Liver (tissue), 8 donors: ENCODE measurements at regions not wholly inside any gene's neighbourhood (a gene's known extent, or its start where the extent isn't known, plus 50 kb on each side); places are given as distances from the start of the nearest gene placed in this dataset.

Experiments
- DNase-seq: peaks from one replicate; pipeline ENCODE4 v3.0.0-alpha.2; 2017; ENCODE audit warnings: low spot score
- H3K27ac ChIP-seq, 2 donors: one replicate each; pipeline ENCODE4 v1.7.0; 2013; ENCODE audit warnings: inconsistent platforms in 2 of 2, low read length in 2 of 2, control low read depth in 1 of 2, low read depth in 1 of 2, mild to moderate bottlenecking in 1 of 2
- H3K27me3 ChIP-seq, 4 donors: one replicate each; pipeline versions ENCODE4 v1.6.1 to v1.7.0; 2013; ENCODE audit warnings: low read length in 3 of 4, inconsistent platforms in 1 of 4, mild to moderate bottlenecking in 1 of 4, moderate library complexity in 1 of 4; ENCODE audit not compliant: control insufficient read depth in 4 of 4, insufficient read depth in 4 of 4
- H3K36me3 ChIP-seq, 4 donors: one replicate each; pipeline versions ENCODE4 v1.6.1 to v1.7.0; 2013; ENCODE audit warnings: low read length in 3 of 4, mild to moderate bottlenecking in 3 of 4, low read depth in 1 of 4, moderate library complexity in 1 of 4; ENCODE audit not compliant: control insufficient read depth in 4 of 4, insufficient read depth in 3 of 4
- H3K4me1 ChIP-seq, 4 donors: one replicate each; pipeline versions ENCODE4 v1.6.1 to v1.7.0; 2013; ENCODE audit warnings: low read length in 3 of 4, mild to moderate bottlenecking in 3 of 4, moderate library complexity in 1 of 4; ENCODE audit not compliant: control insufficient read depth in 4 of 4, insufficient read depth in 4 of 4
- H3K4me3 ChIP-seq, 3 donors: one replicate each; pipeline versions ENCODE4 v1.6.1 to v1.7.0; 2013; ENCODE audit warnings: low read length in 3 of 3, control low read depth in 1 of 3, low read depth in 1 of 3, mild to moderate bottlenecking in 1 of 3
- H3K9ac ChIP-seq, 2 donors: one replicate each; pipeline ENCODE4 v1.7.0; 2013; ENCODE audit warnings: low read length in 2 of 2, mild to moderate bottlenecking in 2 of 2, moderate library complexity in 2 of 2, control low read depth in 1 of 2, low read depth in 1 of 2
- H3K9me3 ChIP-seq, 4 donors: one replicate each; pipeline versions ENCODE4 v1.6.1 to v1.7.0; 2013; ENCODE audit warnings: low read length in 3 of 4; ENCODE audit not compliant: control insufficient read depth in 4 of 4
- ATF3 ChIP-seq: IDR thresholded peaks from 2 replicates; pipeline ENCODE4 v1.6.1; 2016; ENCODE audit warnings: antibody characterized with exemption
- CTCF ChIP-seq: fragments of 150-350 bp; IDR thresholded peaks from 2 replicates; pipeline ENCODE4 v1.5.1; 2017; ENCODE audit warnings: improper control_type of control experiment, low read depth, low read length; ENCODE audit not compliant: missing input control
- FOXA1 ChIP-seq: IDR thresholded peaks from 2 replicates; pipeline ENCODE4 v1.6.1; 2016; ENCODE audit warnings: antibody characterized with exemption
- GABPA ChIP-seq, 2 donors: IDR thresholded peaks in 1 of 2; conservative IDR thresholded peaks in 1 of 2; 2 replicates each; pipeline ENCODE4 v1.6.1; 2016; ENCODE audit warnings: antibody characterized with exemption in 2 of 2, mild to moderate bottlenecking in 1 of 2, moderate library complexity in 1 of 2
- HNF4A ChIP-seq, 2 donors: conservative IDR thresholded peaks; 2 replicates each; pipeline ENCODE4 v1.6.1; 2016; ENCODE audit warnings: antibody characterized with exemption in 2 of 2, mild to moderate bottlenecking in 2 of 2
- HNF4G ChIP-seq: IDR thresholded peaks from 2 replicates; pipeline ENCODE4 v1.6.1; 2016; ENCODE audit warnings: antibody characterized with exemption
- MAX ChIP-seq: IDR thresholded peaks from 2 replicates; pipeline ENCODE4 v1.6.1; 2016; ENCODE audit warnings: antibody characterized with exemption
- NR2F2 ChIP-seq: IDR thresholded peaks from 2 replicates; pipeline ENCODE4 v1.6.1; 2016; ENCODE audit warnings: antibody characterized with exemption
- RAD21 ChIP-seq, 2 donors: IDR thresholded peaks; 2 replicates each; pipeline ENCODE4 v1.6.1; 2016; ENCODE audit warnings: antibody characterized with exemption in 2 of 2, mild to moderate bottlenecking in 2 of 2
- RXRA ChIP-seq, 2 donors: IDR thresholded peaks; 2 replicates each; pipeline ENCODE4 v1.6.1; 2017 to 2018; ENCODE audit warnings: antibody characterized with exemption in 2 of 2, mild to moderate bottlenecking in 1 of 2
- SP1 ChIP-seq: IDR thresholded peaks from 2 replicates; pipeline ENCODE4 v1.6.1; 2018; ENCODE audit warnings: antibody characterized with exemption, mild to moderate bottlenecking
- TAF1 ChIP-seq: conservative IDR thresholded peaks from 2 replicates; pipeline ENCODE4 v1.6.1; 2016; ENCODE audit warnings: antibody characterized with exemption, mild to moderate bottlenecking
- YY1 ChIP-seq: IDR thresholded peaks from 2 replicates; pipeline ENCODE4 v1.6.1; 2016; ENCODE audit warnings: antibody characterized with exemption, mild to moderate bottlenecking
- ZBTB33 ChIP-seq: IDR thresholded peaks from 2 replicates; pipeline ENCODE4 v1.6.1; 2016; ENCODE audit warnings: antibody characterized with exemption
- WGBS: extraction: QIAGEN DNeasy Blood & Tissue Kit; methylation state at CpG from one replicate; pipeline ENCODE4 v1.1.7; 2013; 5-methylcytosine and 5-hydroxymethylcytosine counted together
- donor health status: healthy.
- donor health status: healthy.
- donor health status: healthy.
- donor health status: healthy.
- donor health status: healthy.

GRCh38 chr5:13478831-13479465, 465.5 kb downstream of the DNAH5 start:
- 30% methylated on average over 9 of the region's 9 CpGs for WGBS
- TF ChIP-seq CTCF (peak; percentile 49), MAX (no peak), HNF4G (no peak), RAD21 (IDR thresholded peaks at IDR 0.05) (peak; percentile 84 to 87)

GRCh38 chr5:13477118-13477737, 467.3 kb downstream of the DNAH5 start:
- no peak for DNase-seq
- WGBS = 75% methylated on average over 7 of the region's 7 CpGs
- Histone ChIP-seq H3K9me3 (no peaks in the 10 kb centered on the region), H3K27ac (no peak overlapping the region), H3K9ac (no peak overlapping the region), H3K27me3 (no peaks in the 10 kb centered on the region), H3K36me3 (no peaks in the 10 kb centered on the region), H3K4me3 (no peak overlapping the region), H3K4me1 (no peaks in the 10 kb centered on the region)
- no peak for TF ChIP-seq ATF3
- no peak for TF ChIP-seq RAD21 (IDR thresholded peaks at IDR 0.05)
- no peak for TF ChIP-seq FOXA1
- TF ChIP-seq MAX = no peak
- TF ChIP-seq YY1 = no peak
- no peak for TF ChIP-seq HNF4A (conservative IDR thresholded peaks at IDR 0.05)
- TF ChIP-seq SP1 = no peak
- no peak for TF ChIP-seq GABPA (IDR thresholded peaks at IDR 0.05 in 1 of 2, conservative IDR thresholded peaks at IDR 0.05 in 1 of 2)
- no peak for TF ChIP-seq NR2F2
- TF ChIP-seq TAF1 = no peak
- TF ChIP-seq ZBTB33 = no peak
- TF ChIP-seq HNF4G = no peak
- no peak for TF ChIP-seq RXRA (IDR thresholded peaks at IDR 0.05)

More at GRCh38 chr5:13478831-13479465, 465.5 kb downstream of the DNAH5 start:
- no peaks in the 10 kb centered on the region for H3K4me1 ChIP-seq
- no peak overlapping the region for H3K4me3 ChIP-seq
- H3K27ac ChIP-seq = no peak overlapping the region
- no peaks in the 10 kb centered on the region for H3K9me3 ChIP-seq
- no peak overlapping the region for H3K9ac ChIP-seq
- no peaks in the 10 kb centered on the region for H3K36me3 ChIP-seq
- no peak for DNase-seq
- no peaks in the 10 kb centered on the region for H3K27me3 ChIP-seq
